ENCODE measurements at regions not wholly inside any gene's neighbourhood (a gene's known extent, or its start where the extent isn't known, plus 50 kb on each side); places are given as distances from the start of the nearest gene placed in this dataset.

DNA sequence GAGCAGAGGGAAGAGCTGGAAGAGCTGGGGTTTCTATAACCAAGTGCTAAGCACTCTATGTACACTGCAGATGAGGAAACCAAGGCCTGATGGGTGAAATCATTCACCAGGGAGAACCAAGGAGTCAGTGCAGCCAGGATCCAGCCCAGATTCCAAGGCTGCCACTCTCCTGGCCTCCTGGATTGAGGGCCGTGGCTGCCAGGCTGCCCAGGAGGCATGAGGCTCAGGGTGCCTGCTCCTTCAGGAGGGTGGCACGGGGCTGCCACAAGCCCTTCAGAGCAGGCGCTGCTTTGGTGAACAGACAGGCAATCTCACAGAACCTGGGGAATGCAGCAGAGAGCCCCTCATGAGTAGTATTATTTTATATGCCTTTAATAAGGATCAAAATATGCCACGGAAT lies 293.7 kb upstream of the HDAC4 start:
- H3K27ac Mint-ChIP-seq, result no peak overlapping the region
- no peak overlapping the region for H3K4me3 Mint-ChIP-seq
- H3K9me3 Mint-ChIP-seq, result peaks cover 0 to 3% (median 0%) of the 10 kb centered on the region in 7 donors
- no peak for ATAC-seq (ENCODE audit: low read depth in 2 of 2)
- H3K36me3 Mint-ChIP-seq, result no peaks in the 10 kb centered on the region
- no peaks in the 10 kb centered on the region for H3K4me1 Mint-ChIP-seq
- no peak for DNase-seq
- peaks cover 4 to 7% (median 6%) of the 10 kb centered on the region in 3 donors for H3K27me3 Mint-ChIP-seq

DNA sequence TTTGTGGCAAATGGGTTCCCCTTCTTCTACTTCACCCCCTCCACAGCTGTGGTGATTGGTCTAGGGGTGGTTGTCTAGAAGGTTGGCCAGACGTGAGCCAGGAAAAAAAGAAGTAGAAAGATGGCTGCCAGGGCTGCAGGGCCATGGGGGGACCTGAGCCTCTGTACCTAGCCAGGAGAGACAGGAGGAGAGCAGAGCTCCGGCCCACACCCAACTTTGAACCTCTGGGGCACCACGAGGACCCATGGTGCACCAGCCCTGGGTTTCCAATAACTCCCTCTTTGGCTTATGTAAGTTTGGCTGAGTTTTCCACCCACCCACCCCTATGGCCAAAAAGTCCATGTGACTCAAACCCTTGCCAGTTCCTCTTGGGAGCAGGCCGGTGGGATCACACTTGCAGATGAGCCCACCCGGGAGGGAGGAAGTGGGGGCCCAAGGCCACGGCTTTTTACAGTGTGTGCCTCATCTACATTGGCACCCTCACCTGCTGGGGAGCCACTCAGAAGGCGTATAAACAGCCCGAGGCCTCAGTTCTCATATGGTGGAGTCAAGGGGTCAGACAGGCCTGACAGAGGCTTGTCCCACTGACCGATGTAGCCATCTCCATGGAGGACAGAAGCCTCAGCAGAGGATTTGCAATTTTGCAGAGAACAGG lies 293.1 kb upstream of the HDAC4 start:
- Mint-ChIP-seq H3K27ac (peak overlapping the region in 1 of 6 donors; percentile 64), H3K4me3 (no peak overlapping the region), H3K9me3 (peaks cover 0 to 3% (median 0%) of the 10 kb centered on the region in 7 donors), H3K4me1 (no peaks in the 10 kb centered on the region), H3K36me3 (no peaks in the 10 kb centered on the region), H3K27me3 (peaks cover 4 to 7% (median 6%) of the 10 kb centered on the region in 3 donors)
- DNase-seq (no peak), ATAC-seq (ENCODE audit: low read depth in 2 of 2) (no peak)

GRCh38 chr2:239693330-239693729 lies 292.5 kb upstream of the HDAC4 start:
- Mint-ChIP-seq H3K36me3 (no peaks in the 10 kb centered on the region), H3K27me3 (peaks cover 8 to 11% (median 10%) of the 10 kb centered on the region in 3 donors), H3K4me1 (no peaks in the 10 kb centered on the region), H3K9me3 (peaks cover 0 to 3% (median 0%) of the 10 kb centered on the region in 7 donors), H3K27ac (peak overlapping the region in 1 of 6 donors; percentile 64), H3K4me3 (no peak overlapping the region)
- no peak for ATAC-seq (ENCODE audit: low read depth in 2 of 2)
- no peak for DNase-seq

DNA sequence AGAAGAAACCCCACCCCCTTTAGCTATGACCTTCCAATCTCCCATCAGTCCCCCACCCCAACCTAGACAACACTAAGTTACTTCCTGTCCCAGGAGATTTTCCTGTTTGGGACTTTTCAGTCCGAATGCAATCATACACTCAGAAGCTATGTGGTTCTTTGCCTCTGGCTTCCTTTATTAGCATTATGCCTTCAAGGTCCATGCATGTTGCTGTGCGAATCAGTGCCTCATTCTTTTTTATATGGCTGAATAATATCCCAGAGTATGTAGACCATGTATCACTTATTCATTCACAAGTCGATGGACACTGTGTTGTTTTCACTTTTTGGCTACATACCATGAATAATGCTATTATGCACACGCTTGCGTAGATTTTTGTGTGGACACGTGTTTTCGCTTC lies 292.1 kb upstream of the HDAC4 start:
- ATAC-seq (ENCODE audit: low read depth in 2 of 2), result no peak
- peaks cover 0 to 3% (median 0%) of the 10 kb centered on the region in 7 donors for H3K9me3 Mint-ChIP-seq
- no peak overlapping the region for H3K4me3 Mint-ChIP-seq
- H3K27ac Mint-ChIP-seq, result no peak overlapping the region
- DNase-seq, result no peak
- peaks cover 10 to 15% (median 14%) of the 10 kb centered on the region in 3 donors for H3K27me3 Mint-ChIP-seq
- H3K4me1 Mint-ChIP-seq, result no peaks in the 10 kb centered on the region
- no peaks in the 10 kb centered on the region for H3K36me3 Mint-ChIP-seq

GRCh38 chr2:239692362-239692851 lies 291.6 kb upstream of the HDAC4 start:
- no peak for DNase-seq
- Mint-ChIP-seq H3K4me3 (no peak overlapping the region), H3K27ac (no peak overlapping the region), H3K36me3 (no peaks in the 10 kb centered on the region), H3K4me1 (no peaks in the 10 kb centered on the region), H3K9me3 (peaks cover 0 to 2% (median 0%) of the 10 kb centered on the region in 7 donors), H3K27me3 (peaks cover 15 to 20% (median 19%) of the 10 kb centered on the region in 3 donors)
- ATAC-seq (ENCODE audit: low read depth in 2 of 2), result no peak

DNA sequence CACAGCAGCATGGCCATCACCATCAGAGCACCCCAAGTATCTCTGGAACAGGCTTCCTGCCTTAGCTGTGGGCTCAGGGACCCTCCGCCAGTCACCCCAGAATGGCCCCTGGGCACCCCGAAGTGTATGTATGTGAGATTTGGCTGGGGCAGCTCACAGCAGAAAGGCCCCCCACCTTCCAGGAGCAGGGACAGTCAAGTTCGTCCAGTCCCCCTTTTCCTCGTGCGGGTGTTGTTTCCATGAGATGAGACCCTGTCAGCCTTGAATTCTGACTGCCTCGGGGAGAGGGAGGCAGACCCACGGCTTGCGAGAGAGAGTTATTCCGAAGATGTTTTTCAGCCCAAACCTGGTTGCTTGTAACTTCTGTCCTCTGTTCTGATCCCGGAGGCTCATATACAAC lies 290.9 kb upstream of the HDAC4 start:
- Mint-ChIP-seq H3K9me3 (no peaks in the 10 kb centered on the region), H3K4me1 (no peaks in the 10 kb centered on the region), H3K36me3 (no peaks in the 10 kb centered on the region), H3K27ac (no peak overlapping the region), H3K4me3 (no peak overlapping the region), H3K27me3 (peaks cover 15 to 21% (median 21%) of the 10 kb centered on the region in 3 donors)
- no peak for DNase-seq
- ATAC-seq (ENCODE audit: low read depth in 2 of 2), result no peak

GRCh38 chr2:239690651-239691631 lies 290.1 kb upstream of the HDAC4 start:
- Mint-ChIP-seq H3K4me3 (no peak overlapping the region), H3K27ac (no peak overlapping the region), H3K36me3 (no peaks in the 10 kb centered on the region), H3K4me1 (no peaks in the 10 kb centered on the region), H3K27me3 (peaks cover 20 to 22% (median 20%) of the 10 kb centered on the region in 3 donors), H3K9me3 (no peaks in the 10 kb centered on the region)
- DNase-seq (no peak), ATAC-seq (ENCODE audit: low read depth in 2 of 2) (no peak)

DNA sequence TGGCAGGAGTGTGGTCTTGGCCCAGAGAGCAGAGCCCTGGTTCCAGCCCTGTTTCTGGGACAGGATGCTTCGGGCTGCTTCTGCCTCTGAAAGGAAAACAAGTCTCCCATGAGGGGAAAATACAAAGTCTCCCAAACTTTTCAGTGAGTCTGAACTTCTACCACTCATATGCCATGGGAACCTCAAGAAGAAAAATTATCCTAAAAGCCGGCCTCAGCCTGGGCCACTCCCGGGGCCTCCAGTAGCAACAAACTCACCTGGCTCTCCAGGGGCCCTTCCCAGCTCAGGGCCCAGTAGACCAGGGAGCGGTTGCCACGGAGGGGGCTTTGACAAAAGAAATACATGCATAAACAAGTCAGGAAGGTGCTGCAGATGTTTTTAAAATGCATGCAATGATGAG lies 289.2 kb upstream of the HDAC4 start:
- Mint-ChIP-seq H3K27ac (no peak overlapping the region), H3K27me3 (peaks cover 26 to 29% (median 26%) of the 10 kb centered on the region in 3 donors), H3K36me3 (no peaks in the 10 kb centered on the region), H3K4me1 (no peaks in the 10 kb centered on the region), H3K9me3 (no peaks in the 10 kb centered on the region), H3K4me3 (no peak overlapping the region)
- ATAC-seq (ENCODE audit: low read depth in 2 of 2) (no peak), DNase-seq (no peak)

DNA sequence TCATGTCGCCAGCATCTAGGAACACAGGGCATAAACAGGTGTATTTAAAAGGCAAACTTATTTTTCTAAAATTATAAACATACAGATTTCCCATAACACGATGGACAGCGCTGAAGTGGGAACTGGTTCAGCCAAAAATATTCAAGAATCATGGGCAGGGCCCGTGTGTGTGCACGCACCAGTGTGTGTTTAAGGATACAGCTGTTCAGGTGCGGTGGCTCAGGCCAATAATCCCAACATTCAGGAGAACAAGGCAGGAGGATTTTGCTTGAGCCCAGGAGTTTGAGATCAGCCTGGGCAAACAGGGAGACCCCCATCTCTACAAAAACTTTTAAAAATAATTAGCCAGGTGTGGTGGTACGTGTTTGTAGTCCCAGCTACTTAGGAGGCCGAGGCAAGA lies 288.6 kb upstream of the HDAC4 start:
- Mint-ChIP-seq H3K4me3 (no peak overlapping the region), H3K9me3 (peaks cover 0 to under 1% (median 0%) of the 10 kb centered on the region in 7 donors), H3K27ac (no peak overlapping the region), H3K4me1 (no peaks in the 10 kb centered on the region), H3K27me3 (peaks cover 24 to 34% (median 29%) of the 10 kb centered on the region in 3 donors), H3K36me3 (peaks cover 0 to 2% of the 10 kb centered on the region in 2 donors)
- no peak for DNase-seq
- no peak for ATAC-seq (ENCODE audit: low read depth in 2 of 2)

DNA sequence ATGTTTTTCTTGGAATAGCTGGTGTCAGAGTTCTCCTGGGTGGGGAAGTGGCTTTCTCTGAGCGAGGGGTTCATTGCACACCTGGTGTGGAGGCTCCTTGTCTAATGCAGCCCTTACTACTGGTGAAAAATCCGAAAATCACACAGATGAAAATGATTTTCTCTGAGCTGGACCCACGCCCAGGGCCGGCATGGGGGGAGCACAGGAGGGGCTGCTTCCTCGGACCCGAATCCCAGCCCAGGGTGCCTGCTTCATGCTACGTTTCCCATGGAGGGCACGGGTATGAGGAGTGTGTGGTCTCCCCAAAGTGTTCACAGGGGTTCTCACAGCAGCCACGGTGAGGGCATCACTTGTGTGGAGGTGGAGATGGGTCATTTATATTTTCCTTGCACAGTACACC lies 288.0 kb upstream of the HDAC4 start:
- no peak overlapping the region for H3K4me3 Mint-ChIP-seq

DNA sequence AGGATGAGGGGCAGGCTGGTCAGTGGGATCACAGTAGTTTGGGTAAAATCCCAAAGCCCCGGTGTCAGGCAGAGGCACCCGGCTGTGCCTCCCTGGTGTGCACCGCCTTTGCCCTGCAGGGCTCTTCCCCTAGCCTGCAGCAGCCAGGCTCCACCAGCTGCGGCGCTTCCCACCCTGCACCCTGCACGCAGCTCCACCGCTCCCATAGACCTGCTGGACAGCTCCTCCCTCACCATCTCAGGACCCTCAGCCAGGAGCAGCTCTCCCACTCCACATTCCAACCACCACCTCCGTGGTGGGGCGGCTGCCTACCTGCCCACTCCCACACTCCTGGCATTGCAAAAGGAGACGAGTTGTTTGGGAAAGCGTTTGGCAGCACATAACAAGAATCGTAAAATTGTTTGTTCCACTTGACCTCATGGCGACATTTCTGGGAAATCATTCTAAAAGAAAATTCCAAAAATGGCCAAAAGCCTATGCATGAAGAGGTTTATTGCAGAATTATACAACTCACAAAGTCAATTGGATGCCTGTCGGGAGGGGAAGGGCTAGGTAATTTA lies 287.4 kb upstream of the HDAC4 start:
- no peak for ATAC-seq (ENCODE audit: low read depth in 2 of 2)

More for the DNA sequence above, 288.0 kb upstream of the HDAC4 start:
- peaks cover 0 to 6% (median 1%) of the 10 kb centered on the region in 7 donors for H3K9me3 Mint-ChIP-seq
- H3K27me3 Mint-ChIP-seq, result peaks cover 30 to 38% (median 34%) of the 10 kb centered on the region in 3 donors
- no peak overlapping the region for H3K27ac Mint-ChIP-seq
- H3K4me1 Mint-ChIP-seq, result no peaks in the 10 kb centered on the region
- no peak for DNase-seq
- ATAC-seq (ENCODE audit: low read depth in 2 of 2), result no peak
- H3K36me3 Mint-ChIP-seq, result peaks cover 0 to 8% of the 10 kb centered on the region in 2 donors

DNA sequence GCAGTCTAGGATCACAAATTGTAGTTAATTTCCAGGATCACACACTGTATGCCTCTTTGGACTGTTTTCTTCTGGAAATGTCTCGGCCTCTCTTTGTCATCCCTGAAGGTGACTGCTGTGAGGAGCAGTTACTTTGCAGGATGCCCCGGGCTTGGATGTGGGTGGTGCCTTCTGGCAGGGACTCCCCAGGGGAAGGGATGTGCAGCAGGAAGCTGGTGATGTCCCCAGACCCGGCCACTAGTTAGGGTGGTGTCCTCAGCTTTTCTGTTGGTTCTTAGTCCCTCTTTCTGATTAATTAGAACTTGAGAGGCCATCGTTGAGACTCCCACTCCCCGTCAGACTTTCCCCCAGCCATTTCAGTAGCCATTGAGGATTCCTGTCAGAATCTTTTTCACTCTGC lies 286.6 kb upstream of the HDAC4 start:
- no peak for DNase-seq
- no peak for ATAC-seq (ENCODE audit: low read depth in 2 of 2)
- no peak overlapping the region for H3K4me3 Mint-ChIP-seq
- H3K4me1 Mint-ChIP-seq, result no peaks in the 10 kb centered on the region
- peaks cover 0 to 20% (median 8%) of the 10 kb centered on the region in 7 donors for H3K9me3 Mint-ChIP-seq
- H3K36me3 Mint-ChIP-seq, result peaks cover 0 to 17% of the 10 kb centered on the region in 2 donors
- H3K27me3 Mint-ChIP-seq, result peaks cover 32 to 44% (median 43%) of the 10 kb centered on the region in 3 donors
- no peak overlapping the region for H3K27ac Mint-ChIP-seq

More for the DNA sequence above, 287.4 kb upstream of the HDAC4 start:
- H3K27ac Mint-ChIP-seq, result no peak overlapping the region
- peaks cover 32 to 37% (median 35%) of the 10 kb centered on the region in 3 donors for H3K27me3 Mint-ChIP-seq
- H3K4me1 Mint-ChIP-seq, result no peaks in the 10 kb centered on the region
- DNase-seq, result no peak
- peaks cover 0 to 13% (median 4%) of the 10 kb centered on the region in 7 donors for H3K9me3 Mint-ChIP-seq
- no peak overlapping the region for H3K4me3 Mint-ChIP-seq
- peaks cover 0 to 9% of the 10 kb centered on the region in 2 donors for H3K36me3 Mint-ChIP-seq

DNA sequence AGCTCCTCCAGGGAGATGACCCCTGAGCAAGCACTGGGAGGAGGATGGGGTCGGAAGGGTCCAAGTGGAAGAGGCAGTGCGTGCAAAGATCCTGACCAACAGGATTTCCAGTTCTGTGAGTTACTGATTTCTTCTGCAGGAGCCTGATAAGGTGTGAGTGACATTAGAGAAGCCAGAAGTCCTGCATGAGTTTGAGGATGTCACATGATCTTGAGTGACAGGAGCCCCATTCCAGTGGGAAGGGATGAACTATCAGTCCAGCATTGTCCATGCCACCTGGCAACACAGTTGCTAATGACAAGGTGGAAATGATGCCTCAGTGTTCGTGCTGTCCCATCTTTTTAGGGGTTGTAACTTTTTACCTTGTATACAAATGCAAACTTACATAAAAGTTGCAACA lies 285.1 kb upstream of the HDAC4 start:
- no peak for DNase-seq
- peaks cover 0 to 24% (median 10%) of the 10 kb centered on the region in 7 donors for H3K9me3 Mint-ChIP-seq
- H3K36me3 Mint-ChIP-seq, result peaks cover 0 to 20% of the 10 kb centered on the region in 2 donors
- H3K4me3 Mint-ChIP-seq, result no peak overlapping the region
- H3K27ac Mint-ChIP-seq, result no peak overlapping the region
- ATAC-seq (ENCODE audit: low read depth in 2 of 2), result no peak
- H3K27me3 Mint-ChIP-seq, result peaks cover 33 to 55% (median 54%) of the 10 kb centered on the region in 3 donors
- H3K4me1 Mint-ChIP-seq, result no peaks in the 10 kb centered on the region
